Neural progenitor cell (in vitro differentiated cells): ENCODE measurements at regions not wholly inside any gene's neighbourhood (a gene's known extent, or its start where the extent isn't known, plus 50 kb on each side); places are given as distances from the start of the nearest gene placed in this dataset.

Source experiments
- EZH2 ChIP-seq: fragments of 200-600 bp; sonication (generic); IDR thresholded peaks from 2 replicates; pipeline ENCODE4 v1.6.1; 2017; ENCODE audit warnings: antibody characterized with exemption, mild to moderate bottlenecking, moderate library complexity
- EZH2phosphoT487 ChIP-seq: fragments of 200-600 bp; sonication (generic); IDR thresholded peaks from 2 replicates; pipeline ENCODE4 v1.6.1; 2017; ENCODE audit warnings: antibody characterized with exemption
- TF ChIP-seq, protein P1 (sequence below): fragments of 200-600 bp; sonication (generic); IDR thresholded peaks from 2 replicates; pipeline ENCODE4 v1.5.1; 2017; ENCODE audit warnings: antibody characterized with exemption, mild to moderate bottlenecking

DNA sequence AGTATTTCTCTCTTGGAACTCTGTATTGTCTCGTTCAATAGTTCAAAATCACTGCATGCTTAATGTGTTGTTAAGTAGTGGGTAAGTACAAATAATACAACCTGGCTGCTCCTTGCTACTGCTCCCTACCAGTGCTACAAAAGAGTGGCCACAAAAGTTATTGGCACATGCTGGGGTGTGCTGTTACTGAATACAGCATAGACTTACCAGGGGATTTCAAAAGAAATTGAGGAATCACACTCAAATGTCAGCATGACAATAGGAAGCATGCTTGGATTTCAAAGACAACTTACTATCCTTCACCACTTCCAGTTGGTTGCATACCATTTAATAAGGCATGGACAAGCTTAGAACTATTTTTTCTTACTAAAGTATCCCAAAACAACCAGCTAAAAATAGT, 1041.3 kb upstream of the SPRY2 start:
- TF ChIP-seq, protein P1, sequence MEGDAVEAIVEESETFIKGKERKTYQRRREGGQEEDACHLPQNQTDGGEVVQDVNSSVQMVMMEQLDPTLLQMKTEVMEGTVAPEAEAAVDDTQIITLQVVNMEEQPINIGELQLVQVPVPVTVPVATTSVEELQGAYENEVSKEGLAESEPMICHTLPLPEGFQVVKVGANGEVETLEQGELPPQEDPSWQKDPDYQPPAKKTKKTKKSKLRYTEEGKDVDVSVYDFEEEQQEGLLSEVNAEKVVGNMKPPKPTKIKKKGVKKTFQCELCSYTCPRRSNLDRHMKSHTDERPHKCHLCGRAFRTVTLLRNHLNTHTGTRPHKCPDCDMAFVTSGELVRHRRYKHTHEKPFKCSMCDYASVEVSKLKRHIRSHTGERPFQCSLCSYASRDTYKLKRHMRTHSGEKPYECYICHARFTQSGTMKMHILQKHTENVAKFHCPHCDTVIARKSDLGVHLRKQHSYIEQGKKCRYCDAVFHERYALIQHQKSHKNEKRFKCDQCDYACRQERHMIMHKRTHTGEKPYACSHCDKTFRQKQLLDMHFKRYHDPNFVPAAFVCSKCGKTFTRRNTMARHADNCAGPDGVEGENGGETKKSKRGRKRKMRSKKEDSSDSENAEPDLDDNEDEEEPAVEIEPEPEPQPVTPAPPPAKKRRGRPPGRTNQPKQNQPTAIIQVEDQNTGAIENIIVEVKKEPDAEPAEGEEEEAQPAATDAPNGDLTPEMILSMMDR, result no peak
- no peak for TF ChIP-seq EZH2
- no peak for TF ChIP-seq EZH2phosphoT487
